Astrocyte (in vitro differentiated cells and primary cell): ENCODE measurements at regions not wholly inside any gene's neighbourhood (a gene's known extent, or its start where the extent isn't known, plus 50 kb on each side); places are given as distances from the start of the nearest gene placed in this dataset.
"Not testable (repeated sequence)": the region's sequence is repeated elsewhere in the genome, so short reads cannot be mapped to it uniquely, and the experiment has no call there.

Source experiments
- DNase-seq: peaks from one replicate; pipeline ENCODE4 v3.0.0-alpha.2; 2010; ENCODE audit warnings: low read depth
- FAIRE-seq: peaks from 2 replicates; lab custom pipeline; 2011; peaks lifted over from hg19 to GRCh38; lab: Jason Lieb, UNC
- H2AFZ ChIP-seq: 2 replicates; pipeline ENCODE4 v1.6.0; 2012; ENCODE audit warnings: low read depth, low read length, inconsistent platforms
- H3K27ac ChIP-seq: 2 replicates; pipeline ENCODE4 v1.5.1; 2011; ENCODE audit warnings: low read depth, low read length, inconsistent platforms
- H3K27me3 ChIP-seq: 2 replicates; pipeline ENCODE4 v1.6.0; 2011; ENCODE audit warnings: low read length, inconsistent platforms; ENCODE audit not compliant: insufficient read depth
- H3K36me3 ChIP-seq: 2 replicates; pipeline ENCODE4 v1.5.1; 2011; ENCODE audit warnings: low read length, inconsistent platforms; ENCODE audit not compliant: insufficient read depth
- H3K4me1 ChIP-seq: 2 replicates; pipeline ENCODE4 v1.5.1; 2011; ENCODE audit warnings: low read length, inconsistent platforms; ENCODE audit not compliant: insufficient read depth
- H3K4me2 ChIP-seq: 2 replicates; pipeline ENCODE4 v1.6.0; 2012; ENCODE audit warnings: low read length, inconsistent platforms
- H3K4me3 ChIP-seq: 2 replicates; pipeline ENCODE4 v1.5.1; 2011; ENCODE audit warnings: low read depth, mild to moderate bottlenecking, low read length, inconsistent platforms; ENCODE audit not compliant: insufficient read depth
- H3K79me2 ChIP-seq: 2 replicates; pipeline ENCODE4 v1.6.0; 2012; ENCODE audit warnings: mild to moderate bottlenecking, low read length, inconsistent platforms; ENCODE audit not compliant: insufficient read depth
- H3K9ac ChIP-seq: 2 replicates; pipeline ENCODE4 v1.6.0; 2012; ENCODE audit warnings: mild to moderate bottlenecking, low read length, inconsistent platforms
- H3K9me3 ChIP-seq: 2 replicates; pipeline ENCODE4 v1.5.1; 2012; ENCODE audit warnings: low read depth, mild to moderate bottlenecking, low read length, inconsistent platforms; ENCODE audit not compliant: insufficient read depth
- H4K20me1 ChIP-seq: 2 replicates; pipeline ENCODE4 v1.6.0; 2012; ENCODE audit warnings: low read length, inconsistent platforms; ENCODE audit not compliant: insufficient read depth
- H3K27ac Mint-ChIP-seq: one replicate; pipeline ENCODE4 v1.8.0; 2021; ENCODE audit warnings: mild to moderate bottlenecking, mixed read lengths; ENCODE audit not compliant: unreplicated experiment
- H3K27me3 Mint-ChIP-seq: one replicate; pipeline ENCODE4 v1.8.0; 2021; ENCODE audit warnings: low read depth, mixed read lengths; ENCODE audit not compliant: unreplicated experiment
- H3K36me3 Mint-ChIP-seq: one replicate; pipeline ENCODE4 v1.8.0; 2021; ENCODE audit warnings: low read depth, mixed read lengths; ENCODE audit not compliant: unreplicated experiment
- H3K4me1 Mint-ChIP-seq: one replicate; pipeline ENCODE4 v1.8.0; 2021; ENCODE audit warnings: low read depth, mixed read lengths; ENCODE audit not compliant: unreplicated experiment
- H3K4me3 Mint-ChIP-seq: one replicate; pipeline ENCODE4 v1.8.0; 2021; ENCODE audit warnings: mild to moderate bottlenecking, moderate library complexity, mixed read lengths; ENCODE audit not compliant: unreplicated experiment
- H3K9me3 Mint-ChIP-seq: one replicate; pipeline ENCODE4 v1.8.0; 2021; ENCODE audit warnings: mild to moderate bottlenecking, mixed read lengths; ENCODE audit not compliant: unreplicated experiment
- EZH2 ChIP-seq: IDR thresholded peaks from 2 replicates; pipeline ENCODE4 v1.6.1; 2012; ENCODE audit warnings: mild to moderate bottlenecking, low read length, inconsistent platforms; ENCODE audit not compliant: insufficient read depth
- TF ChIP-seq, protein P1 (sequence below): IDR thresholded peaks from 2 replicates; pipeline ENCODE4 v1.5.1; 2011; ENCODE audit warnings: low read depth, mild to moderate bottlenecking, inconsistent platforms, low read length, moderate library complexity; ENCODE audit not compliant: insufficient read depth

DNA sequence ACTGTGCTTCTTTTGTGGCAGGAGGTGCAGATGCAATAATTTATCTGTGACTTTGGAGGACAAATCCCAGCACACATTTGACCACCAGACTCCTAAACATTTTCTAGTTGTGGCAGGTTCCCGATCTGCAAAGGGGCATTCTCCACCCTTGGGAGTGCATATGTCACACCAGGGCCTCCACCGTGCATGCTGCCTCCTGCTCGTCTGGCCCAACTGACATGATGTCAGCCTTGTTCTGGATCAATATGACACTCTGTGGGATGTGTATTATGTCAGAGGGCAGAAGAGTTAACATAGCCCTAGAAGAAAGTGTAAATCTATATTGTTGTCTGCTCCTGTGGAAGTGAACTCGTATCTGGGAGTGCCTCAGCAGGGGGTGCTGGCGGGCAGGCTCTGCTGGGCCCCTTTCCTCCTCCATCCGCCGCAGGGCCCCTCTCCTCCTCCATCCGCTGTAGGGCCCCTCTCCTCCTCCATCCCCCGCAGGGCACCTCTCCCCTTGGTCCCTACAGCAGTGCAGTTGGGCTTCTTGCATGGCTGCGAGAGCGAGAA lies 97.7 kb upstream of the PPP1R26 start:
- Mint-ChIP-seq H3K4me1 (no peaks in the 10 kb centered on the region), H3K27ac (no peak overlapping the region), H3K4me3 (no peak overlapping the region), H3K9me3 (peaks cover 4% of the 10 kb centered on the region), H3K36me3 (no peaks in the 10 kb centered on the region), H3K27me3 (peaks cover 28% of the 10 kb centered on the region)
- H3K4me1 ChIP-seq, result no peaks in the 10 kb centered on the region
- H3K9ac ChIP-seq, result no peak overlapping the region
- H3K4me2 ChIP-seq, result no peak overlapping the region
- no peaks in the 10 kb centered on the region for H3K79me2 ChIP-seq
- FAIRE-seq (no peak), DNase-seq (no peak)
- no peak overlapping the region for H2AFZ ChIP-seq
- H3K4me3 ChIP-seq, result no peak overlapping the region
- no peaks in the 10 kb centered on the region for H4K20me1 ChIP-seq
- TF ChIP-seq, protein P1, sequence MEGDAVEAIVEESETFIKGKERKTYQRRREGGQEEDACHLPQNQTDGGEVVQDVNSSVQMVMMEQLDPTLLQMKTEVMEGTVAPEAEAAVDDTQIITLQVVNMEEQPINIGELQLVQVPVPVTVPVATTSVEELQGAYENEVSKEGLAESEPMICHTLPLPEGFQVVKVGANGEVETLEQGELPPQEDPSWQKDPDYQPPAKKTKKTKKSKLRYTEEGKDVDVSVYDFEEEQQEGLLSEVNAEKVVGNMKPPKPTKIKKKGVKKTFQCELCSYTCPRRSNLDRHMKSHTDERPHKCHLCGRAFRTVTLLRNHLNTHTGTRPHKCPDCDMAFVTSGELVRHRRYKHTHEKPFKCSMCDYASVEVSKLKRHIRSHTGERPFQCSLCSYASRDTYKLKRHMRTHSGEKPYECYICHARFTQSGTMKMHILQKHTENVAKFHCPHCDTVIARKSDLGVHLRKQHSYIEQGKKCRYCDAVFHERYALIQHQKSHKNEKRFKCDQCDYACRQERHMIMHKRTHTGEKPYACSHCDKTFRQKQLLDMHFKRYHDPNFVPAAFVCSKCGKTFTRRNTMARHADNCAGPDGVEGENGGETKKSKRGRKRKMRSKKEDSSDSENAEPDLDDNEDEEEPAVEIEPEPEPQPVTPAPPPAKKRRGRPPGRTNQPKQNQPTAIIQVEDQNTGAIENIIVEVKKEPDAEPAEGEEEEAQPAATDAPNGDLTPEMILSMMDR, result no peak
- no peak for TF ChIP-seq EZH2
- H3K27me3 ChIP-seq, result no peaks in the 10 kb centered on the region
- H3K36me3 ChIP-seq, result no peaks in the 10 kb centered on the region
- peaks cover 4% of the 10 kb centered on the region for H3K9me3 ChIP-seq
- no peak overlapping the region for H3K27ac ChIP-seq

DNA sequence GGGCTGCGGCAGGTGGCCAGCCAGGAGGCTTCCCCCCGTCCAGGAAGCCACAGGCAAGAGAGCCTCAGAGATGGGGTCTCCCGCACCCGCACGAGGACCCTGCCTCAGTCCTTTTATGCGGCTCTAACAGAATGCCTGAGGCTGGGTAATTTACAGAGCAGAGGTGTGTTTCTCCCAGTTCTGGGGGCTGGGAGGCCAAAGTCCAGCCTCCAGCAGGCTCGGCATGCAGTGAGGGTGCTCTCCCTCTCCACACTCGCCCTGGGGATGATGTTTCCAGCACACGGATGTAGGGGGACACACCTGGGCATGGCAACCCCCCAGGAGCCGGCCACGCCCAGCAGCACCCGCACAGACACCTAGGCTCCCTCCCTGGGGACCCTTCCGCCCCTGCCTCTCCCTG lies 95.4 kb upstream of the PPP1R26 start:
- Mint-ChIP-seq H3K27me3 (peaks cover 33% of the 10 kb centered on the region), H3K4me3 (no peak overlapping the region), H3K27ac (no peak overlapping the region), H3K4me1 (no peaks in the 10 kb centered on the region), H3K9me3 (peaks cover 7% of the 10 kb centered on the region), H3K36me3 (no peaks in the 10 kb centered on the region)
- Histone ChIP-seq H2AFZ (no peak overlapping the region), H3K9me3 (no peaks in the 10 kb centered on the region), H4K20me1 (no peaks in the 10 kb centered on the region), H3K4me3 (no peak overlapping the region), H3K4me1 (no peaks in the 10 kb centered on the region), H3K27ac (no peak overlapping the region), H3K27me3 (no peaks in the 10 kb centered on the region), H3K9ac (no peak overlapping the region), H3K4me2 (no peak overlapping the region), H3K36me3 (no peaks in the 10 kb centered on the region), H3K79me2 (no peaks in the 10 kb centered on the region)
- TF ChIP-seq EZH2, result no peak
- TF ChIP-seq, protein P1, result no peak
- no peak for DNase-seq
- FAIRE-seq, result no peak

DNA sequence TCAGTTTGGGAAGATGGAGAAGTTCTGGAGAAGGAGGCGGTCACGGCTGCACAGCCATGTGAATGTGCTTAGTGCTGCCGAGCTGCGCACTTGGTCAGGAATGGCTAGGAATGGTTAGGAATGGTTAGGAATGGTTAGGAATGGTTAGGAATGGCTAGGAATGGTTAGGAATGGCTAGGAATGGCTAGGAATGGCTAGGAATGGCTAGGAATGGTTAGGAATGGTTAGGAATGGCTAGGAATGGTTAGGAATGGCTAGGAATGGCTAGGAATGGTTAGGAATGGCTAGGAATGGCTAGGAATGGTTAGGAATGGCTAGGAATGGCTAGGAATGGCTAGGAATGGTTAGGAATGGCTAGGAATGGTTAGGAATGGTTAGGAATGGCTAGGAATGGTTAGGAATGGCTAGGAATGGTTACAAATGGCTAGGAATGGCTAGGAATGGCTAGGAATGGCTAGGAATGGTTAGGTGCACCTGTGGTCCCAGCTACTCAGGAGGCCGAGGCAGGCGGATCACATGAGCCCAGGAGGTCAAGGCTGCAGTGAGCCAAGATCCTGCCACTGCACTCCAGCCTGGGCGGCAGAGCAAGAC lies 94.7 kb upstream of the PPP1R26 start:
- H3K27me3 Mint-ChIP-seq, result peaks cover 36% of the 10 kb centered on the region
- not testable (repeated sequence) for H4K20me1 ChIP-seq, H3K9me3 Mint-ChIP-seq, H3K79me2 ChIP-seq, H3K4me3 ChIP-seq, H3K36me3 ChIP-seq, H2AFZ ChIP-seq, H3K9ac ChIP-seq, H3K9me3 ChIP-seq, H3K27ac Mint-ChIP-seq, H3K4me1 Mint-ChIP-seq, H3K27me3 ChIP-seq, FAIRE-seq, H3K36me3 Mint-ChIP-seq, DNase-seq, H3K4me1 ChIP-seq, H3K4me2 ChIP-seq, H3K27ac ChIP-seq, H3K4me3 Mint-ChIP-seq
